Colonic mucosa (tissue), 4 donors: ENCODE measurements at regions not wholly inside any gene's neighbourhood (a gene's known extent, or its start where the extent isn't known, plus 50 kb on each side); places are given as distances from the start of the nearest gene placed in this dataset.

Source experiments
- DNase-seq: peaks from one replicate; pipeline ENCODE4 v3.0.0-alpha.2; 2020
- H3K27ac ChIP-seq: fragments of 200-600 bp; one replicate; pipeline ENCODE4 v1.8.0; 2021
- H3K27me3 ChIP-seq: fragments of 200-600 bp; one replicate; pipeline ENCODE4 v1.8.0; 2021
- H3K36me3 ChIP-seq: fragments of 200-600 bp; one replicate; pipeline ENCODE4 v1.8.0; 2021
- H3K4me1 ChIP-seq: fragments of 200-600 bp; one replicate; pipeline ENCODE4 v1.8.0; 2021; ENCODE audit warnings: mild to moderate bottlenecking
- H3K4me3 ChIP-seq: fragments of 200-600 bp; one replicate; pipeline ENCODE4 v1.8.0; 2021
- H3K9ac ChIP-seq, 2 donors: one replicate each; pipeline ENCODE4 v1.7.0; 2013; ENCODE audit warnings: control low read depth in 2 of 2, low read depth in 2 of 2, low read length in 2 of 2
- H3K9me3 ChIP-seq: fragments of 200-600 bp; one replicate; pipeline ENCODE4 v1.8.0; 2021
- CTCF ChIP-seq: fragments of 200-600 bp; IDR thresholded peaks from one replicate; pipeline ENCODE4 v1.8.0; 2022; ENCODE audit warnings: antibody characterized with exemption, mild to moderate bottlenecking
- intact Hi-C: fragments of 100-400 bp; cut with DNase I; formaldehyde crosslinking; loops from one replicate; pipeline ENCODE4 v1.14.1; 2022
- donor health status: healthy.
- donor health status: DM: no; HTN: no; CAD: no.
- donor health status: DM: no; HTN: no; CAD: no.

GRCh38 chr3:1987980-1988379, 110.7 kb upstream of the CNTN4 start:
- H3K27me3 ChIP-seq = no peaks in the 10 kb centered on the region
- H3K4me1 ChIP-seq = no peaks in the 10 kb centered on the region
- DNase-seq = peak; percentile 22
- TF ChIP-seq CTCF = peak; percentile 17
- H3K9ac ChIP-seq = no peak overlapping the region
- H3K27ac ChIP-seq = no peak overlapping the region
- intact Hi-C loops = loop anchor here (5.0 kb wide), 1 partner anchor 906 kb away; no protein-coding TSS in a partner anchor
- no peaks in the 10 kb centered on the region for H3K36me3 ChIP-seq
- no peaks in the 10 kb centered on the region for H3K9me3 ChIP-seq
- H3K4me3 ChIP-seq = no peak overlapping the region

- H3K4me1 ChIP-seq = no peaks in the 10 kb centered on the region
- H3K27me3 ChIP-seq = no peaks in the 10 kb centered on the region
- H3K36me3 ChIP-seq = no peaks in the 10 kb centered on the region
- no peak overlapping the region for H3K27ac ChIP-seq
- no peak overlapping the region for H3K9ac ChIP-seq
- intact Hi-C loops = no loop called here
- no peak overlapping the region for H3K4me3 ChIP-seq
- H3K9me3 ChIP-seq = no peaks in the 10 kb centered on the region
- TF ChIP-seq CTCF = no peak
- no peak for DNase-seq
Observed at GRCh38 chr3:1998739-1999138, 99.9 kb upstream of the CNTN4 start.

- no peaks in the 10 kb centered on the region for H3K27me3 ChIP-seq
- TF ChIP-seq CTCF = no peak
- H3K27ac ChIP-seq = no peak overlapping the region
- H3K9ac ChIP-seq = no peak overlapping the region
- no peaks in the 10 kb centered on the region for H3K36me3 ChIP-seq
- intact Hi-C loops = no loop called here
- no peaks in the 10 kb centered on the region for H3K9me3 ChIP-seq
- H3K4me1 ChIP-seq = no peaks in the 10 kb centered on the region
- no peak overlapping the region for H3K4me3 ChIP-seq
- no peak for DNase-seq
Observed at GRCh38 chr3:2001306-2002108, 97.2 kb upstream of the CNTN4 start.

GRCh38 chr3:2023959-2024358, 74.7 kb upstream of the CNTN4 start:
- no peak overlapping the region for H3K4me3 ChIP-seq
- no peaks in the 10 kb centered on the region for H3K9me3 ChIP-seq
- H3K4me1 ChIP-seq = no peaks in the 10 kb centered on the region
- no peak for DNase-seq
- H3K36me3 ChIP-seq = no peaks in the 10 kb centered on the region
- TF ChIP-seq CTCF = no peak
- H3K27me3 ChIP-seq = no peaks in the 10 kb centered on the region
- intact Hi-C loops = no loop called here
- no peak overlapping the region for H3K27ac ChIP-seq
- no peak overlapping the region for H3K9ac ChIP-seq

GRCh38 chr3:2024713-2025112, 74.0 kb upstream of the CNTN4 start:
- Histone ChIP-seq H3K9ac (no peak overlapping the region), H3K27ac (no peak overlapping the region), H3K4me3 (no peak overlapping the region), H3K4me1 (no peaks in the 10 kb centered on the region), H3K27me3 (no peaks in the 10 kb centered on the region), H3K36me3 (no peaks in the 10 kb centered on the region), H3K9me3 (no peaks in the 10 kb centered on the region)
- DNase-seq = no peak
- intact Hi-C loops = no loop called here
- TF ChIP-seq CTCF = no peak
